Karpas-422 (cell line): ENCODE measurements at regions not wholly inside any gene's neighbourhood (a gene's known extent, or its start where the extent isn't known, plus 50 kb on each side); places are given as distances from the start of the nearest gene placed in this dataset.
"Not testable (repeated sequence)": the region's sequence is repeated elsewhere in the genome, so short reads cannot be mapped to it uniquely, and the experiment has no call there.

ENCODE experiments used
- DNase-seq: peaks from one replicate; pipeline ENCODE4 v3.0.0-alpha.2; 2015
- H2AFZ ChIP-seq: fragments of 200-600 bp; sonication (generic); 2 replicates; pipeline ENCODE4 v1.6.1; 2014; ENCODE audit warnings: antibody characterized with exemption, low read length, mixed read lengths
- H3K27ac ChIP-seq: fragments of 200-600 bp; sonication (generic); 2 replicates; pipeline ENCODE4 v1.5.1; 2014; ENCODE audit warnings: mild to moderate bottlenecking, low read length, moderate library complexity
- H3K27me3 ChIP-seq: fragments of 200-600 bp; sonication (generic); 2 replicates; pipeline ENCODE4 v1.6.1; 2014; ENCODE audit warnings: low read length, mixed read lengths
- H3K36me3 ChIP-seq: fragments of 200-600 bp; sonication (generic); 2 replicates; pipeline ENCODE4 v1.6.1; 2014; ENCODE audit warnings: low read length, mixed read lengths; ENCODE audit not compliant: insufficient read depth
- H3K4me1 ChIP-seq: fragments of 200-600 bp; sonication (generic); 2 replicates; pipeline ENCODE4 v1.6.1; 2014; ENCODE audit warnings: mild to moderate bottlenecking, low read length, mixed read lengths
- H3K4me2 ChIP-seq: fragments of 200-600 bp; sonication (generic); 2 replicates; pipeline ENCODE4 v1.6.1; 2014; ENCODE audit warnings: low read length, low read depth, mild to moderate bottlenecking; ENCODE audit not compliant: poor library complexity, severe bottlenecking
- H3K4me3 ChIP-seq: fragments of 200-600 bp; sonication (generic); 2 replicates; pipeline ENCODE4 v1.5.1; 2014; ENCODE audit warnings: mild to moderate bottlenecking, antibody characterized with exemption, low read length, mixed read lengths
- H3K79me2 ChIP-seq: fragments of 200-600 bp; sonication (generic); 2 replicates; pipeline ENCODE4 v1.6.1; 2014; ENCODE audit warnings: mild to moderate bottlenecking, low read length, mixed read lengths
- H3K9ac ChIP-seq: fragments of 200-600 bp; sonication (generic); 2 replicates; pipeline ENCODE4 v1.6.0; 2014; ENCODE audit warnings: low read length
- H3K9me2 ChIP-seq: fragments of 200-600 bp; sonication (generic), shearing (Covaris generic); replicated peaks from 2 replicates; pipeline ENCODE4 v1.6.0; 2014; ENCODE audit warnings: mild to moderate bottlenecking, low read length, moderate library complexity; ENCODE audit not compliant: insufficient read depth
- H3K9me3 ChIP-seq: fragments of 300-700, 200-600 bp; sonication (generic); 2 replicates; pipeline ENCODE4 v1.6.1; 2014; ENCODE audit warnings: low read length, mixed read lengths
- H4K20me1 ChIP-seq: fragments of 200-600 bp; sonication (generic); 2 replicates; pipeline ENCODE4 v1.6.1; 2014; ENCODE audit warnings: mild to moderate bottlenecking, antibody characterized with exemption, low read length, low read depth; ENCODE audit not compliant: insufficient read depth

DNA sequence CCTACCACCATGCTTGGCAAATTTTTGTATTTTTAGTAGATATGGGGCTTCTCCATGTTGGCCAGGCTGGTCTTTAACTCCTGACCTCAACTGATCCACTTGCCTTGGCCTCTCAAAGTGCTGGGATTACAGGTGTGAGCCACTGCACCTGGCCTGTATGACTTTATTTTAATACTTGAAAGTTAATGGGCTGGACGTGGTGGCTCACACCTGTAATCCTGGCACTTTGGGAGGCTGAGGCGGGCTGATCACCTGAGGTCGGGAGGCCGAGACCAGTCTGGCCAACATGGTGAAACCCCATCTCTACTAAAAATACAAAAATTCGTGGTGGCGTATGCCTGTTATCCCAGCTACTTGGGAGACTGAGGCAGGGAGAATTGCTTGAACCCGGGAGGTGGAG is 105.9 kb upstream of the TPTE start:
- not testable (repeated sequence) for H3K4me3 ChIP-seq, H3K27ac ChIP-seq, H3K36me3 ChIP-seq, H3K9ac ChIP-seq, H3K27me3 ChIP-seq, H3K79me2 ChIP-seq, H3K4me2 ChIP-seq, H3K4me1 ChIP-seq, H4K20me1 ChIP-seq, DNase-seq, H3K9me2 ChIP-seq, H2AFZ ChIP-seq
- H3K9me3 ChIP-seq, result peaks cover 40% of the 10 kb centered on the region

DNA sequence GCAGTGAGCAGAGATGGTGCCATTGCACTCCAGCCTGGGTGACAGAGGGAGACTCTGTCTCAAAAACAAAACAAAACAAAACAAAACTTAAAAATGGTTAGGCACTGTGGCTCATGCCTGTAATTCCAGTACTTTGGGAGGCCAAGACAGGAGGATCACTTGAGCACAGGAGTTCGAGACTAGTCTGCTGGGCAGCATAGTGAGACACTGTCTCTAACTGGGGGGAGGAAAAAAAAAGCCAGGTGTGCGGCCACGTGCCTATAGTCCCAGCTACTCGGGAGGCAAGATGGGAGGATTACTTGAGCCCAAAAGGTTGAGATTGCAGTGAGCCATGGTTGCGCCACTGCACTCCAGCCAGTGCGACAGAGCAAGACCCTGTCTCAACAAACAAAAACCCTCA is 105.5 kb upstream of the TPTE start:
- not testable (repeated sequence) for H3K27ac ChIP-seq, H3K9me2 ChIP-seq, H4K20me1 ChIP-seq, H3K4me2 ChIP-seq, H3K4me3 ChIP-seq, DNase-seq, H3K4me1 ChIP-seq, H3K79me2 ChIP-seq, H3K9ac ChIP-seq, H2AFZ ChIP-seq, H3K36me3 ChIP-seq, H3K27me3 ChIP-seq
- peaks cover 44% of the 10 kb centered on the region for H3K9me3 ChIP-seq

DNA sequence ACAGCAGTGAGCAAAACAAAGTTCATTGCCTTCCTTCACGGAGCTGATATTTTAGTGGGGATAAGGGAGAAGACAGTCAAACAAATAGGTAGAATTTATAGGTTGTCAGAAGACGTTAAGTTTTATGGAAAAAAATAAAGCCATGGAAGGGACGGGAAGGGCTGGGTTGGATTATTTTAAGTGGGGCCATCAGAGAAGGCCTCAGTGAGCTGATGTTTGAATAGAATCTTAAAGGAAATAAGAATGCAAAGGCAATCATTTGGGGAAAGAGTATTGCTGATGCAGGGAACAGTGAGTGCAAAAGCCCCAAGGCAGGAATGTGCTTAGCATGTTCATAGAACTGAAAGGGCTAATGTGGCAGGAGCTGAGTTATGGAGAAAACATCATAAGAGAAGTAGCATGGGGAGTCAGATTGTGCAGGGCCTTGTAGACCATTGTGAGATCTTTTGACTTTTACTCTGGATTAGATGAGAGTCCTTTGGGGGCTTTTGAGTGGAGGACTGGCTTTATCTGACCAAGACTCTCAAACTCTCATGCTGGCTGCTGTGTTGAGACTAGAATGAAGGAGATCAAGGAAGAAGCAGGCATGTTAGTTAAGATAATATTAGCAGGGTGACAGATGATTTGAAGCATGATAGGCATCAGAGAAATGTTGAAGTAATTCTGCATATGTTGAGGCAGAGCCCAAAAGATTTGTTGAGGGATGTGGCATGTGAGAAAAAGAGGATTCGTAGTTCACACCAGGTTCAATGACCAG is 104.5 kb upstream of the TPTE start:
- not testable (repeated sequence) for H3K27me3 ChIP-seq, H3K79me2 ChIP-seq, H3K9me2 ChIP-seq, H3K9ac ChIP-seq, H3K4me3 ChIP-seq, H3K27ac ChIP-seq, H4K20me1 ChIP-seq, H3K4me1 ChIP-seq, H3K4me2 ChIP-seq, H3K36me3 ChIP-seq, H2AFZ ChIP-seq
- H3K9me3 ChIP-seq, result peaks cover 49% of the 10 kb centered on the region
- DNase-seq, result peak; percentile 46

GRCh38 chr21:10417551-10418002 is 103.8 kb upstream of the TPTE start:
- peak; percentile 48 for DNase-seq
- not testable (repeated sequence) for H3K27ac ChIP-seq, H3K4me1 ChIP-seq, H3K9ac ChIP-seq, H3K27me3 ChIP-seq, H3K9me2 ChIP-seq, H2AFZ ChIP-seq, H3K4me3 ChIP-seq, H3K4me2 ChIP-seq, H3K79me2 ChIP-seq, H4K20me1 ChIP-seq, H3K36me3 ChIP-seq
- peaks cover 49% of the 10 kb centered on the region for H3K9me3 ChIP-seq

DNA sequence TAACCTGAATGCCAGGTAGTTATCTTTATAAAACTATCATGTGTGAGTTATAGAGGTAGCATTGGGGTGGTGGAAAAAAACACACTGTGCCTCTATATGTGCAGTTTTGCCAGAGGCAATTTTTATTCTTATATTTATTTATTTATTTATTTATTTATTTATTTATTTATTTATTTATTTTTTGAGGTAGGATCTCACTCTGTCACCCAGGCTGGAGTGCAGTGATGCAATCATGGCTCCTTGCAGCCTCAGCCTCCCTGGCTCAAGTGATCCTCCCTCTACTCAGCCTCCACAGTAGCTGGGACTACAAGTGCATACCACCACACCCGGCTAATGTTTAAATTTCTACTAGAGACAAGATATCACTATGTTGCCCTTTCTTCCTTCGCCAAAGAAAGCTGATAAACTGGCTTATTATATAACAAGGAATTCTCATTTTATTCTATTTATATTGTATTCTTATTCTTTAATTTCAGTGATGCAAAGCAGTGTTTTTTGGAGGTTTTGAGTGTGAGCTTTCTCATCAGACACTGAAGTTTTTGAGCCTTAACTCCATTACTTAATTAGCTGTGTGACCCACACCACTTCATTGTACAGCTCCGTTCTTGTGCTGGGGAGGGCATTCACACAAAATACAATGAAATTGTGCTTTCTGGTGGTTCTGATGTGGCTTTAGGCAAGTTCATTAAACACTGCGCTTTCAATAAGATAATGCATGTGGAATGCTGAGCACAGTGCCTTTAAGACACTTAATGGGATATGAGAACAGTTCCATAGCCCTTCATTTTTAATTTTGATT is 102.9 kb upstream of the TPTE start:
- not testable (repeated sequence) for H3K9ac ChIP-seq, H2AFZ ChIP-seq, H4K20me1 ChIP-seq, H3K4me1 ChIP-seq, H3K79me2 ChIP-seq, H3K36me3 ChIP-seq, H3K27ac ChIP-seq, H3K27me3 ChIP-seq, H3K9me2 ChIP-seq, H3K4me2 ChIP-seq, H3K4me3 ChIP-seq
- DNase-seq, result peak; percentile 41
- H3K9me3 ChIP-seq, result peaks cover 49% of the 10 kb centered on the region

GRCh38 chr21:10421199-10421598 is 100.2 kb upstream of the TPTE start:
- not testable (repeated sequence) for H4K20me1 ChIP-seq, H3K4me3 ChIP-seq, H3K9me2 ChIP-seq, H3K27me3 ChIP-seq, H3K79me2 ChIP-seq, H3K9ac ChIP-seq, H3K27ac ChIP-seq, H3K36me3 ChIP-seq, H2AFZ ChIP-seq, H3K4me1 ChIP-seq, H3K4me2 ChIP-seq
- peak; percentile 47 for DNase-seq
- H3K9me3 ChIP-seq, result peaks cover 55% of the 10 kb centered on the region

GRCh38 chr21:10421601-10422000 is 99.8 kb upstream of the TPTE start:
- H3K9me2 ChIP-seq, H3K36me3 ChIP-seq, H3K4me3 ChIP-seq, H2AFZ ChIP-seq, H3K9ac ChIP-seq, H3K27ac ChIP-seq, DNase-seq, H4K20me1 ChIP-seq, H3K79me2 ChIP-seq, H3K4me2 ChIP-seq, H3K4me1 ChIP-seq, H3K27me3 ChIP-seq: not testable (repeated sequence)
- peaks cover 51% of the 10 kb centered on the region for H3K9me3 ChIP-seq

DNA sequence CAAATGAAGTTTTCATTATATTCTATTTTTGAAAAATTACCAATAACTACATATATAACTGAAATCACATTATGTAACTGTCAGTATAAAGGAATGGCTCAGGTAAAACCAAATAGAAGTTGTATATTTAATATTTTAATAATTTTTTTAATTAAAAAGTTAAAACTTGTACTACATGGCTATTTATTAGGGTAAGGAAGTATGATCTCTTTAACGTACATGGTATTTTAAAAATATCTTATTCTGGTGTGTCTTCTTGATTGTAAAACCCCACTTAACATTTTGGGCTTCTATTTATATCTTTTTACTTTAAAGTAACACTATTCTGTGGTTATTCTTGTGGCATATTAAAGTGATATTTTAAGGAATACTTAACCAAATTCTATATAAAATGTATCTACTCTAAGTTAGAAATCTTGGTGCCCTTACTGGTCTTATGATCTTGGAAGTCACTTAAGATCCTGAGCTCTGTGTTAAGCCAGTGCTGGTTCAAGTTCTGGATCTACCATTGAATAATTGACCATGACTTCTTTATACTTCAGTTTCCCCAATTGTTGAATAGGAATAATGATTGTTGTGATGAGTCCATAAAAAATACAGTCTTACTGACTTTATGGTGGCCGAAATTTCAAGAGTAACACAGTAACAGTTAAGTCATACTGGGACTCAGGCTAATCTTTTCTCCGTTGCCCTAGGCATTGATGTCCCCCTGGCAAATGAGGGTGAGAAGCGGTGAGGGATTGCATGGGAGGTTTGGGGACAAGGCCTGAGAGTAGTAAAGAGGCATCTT is 97.1 kb upstream of the TPTE start:
- not testable (repeated sequence) for H2AFZ ChIP-seq, H3K79me2 ChIP-seq, H3K9me2 ChIP-seq, H4K20me1 ChIP-seq, H3K9ac ChIP-seq, H3K4me1 ChIP-seq, H3K4me2 ChIP-seq, H3K36me3 ChIP-seq, H3K27me3 ChIP-seq, H3K4me3 ChIP-seq, H3K27ac ChIP-seq
- DNase-seq, result peak; percentile 56
- H3K9me3 ChIP-seq, result peaks cover 49% of the 10 kb centered on the region
